Retina (tissue), 1 donor: ENCODE measurements at regions not wholly inside any gene's neighbourhood (a gene's known extent, or its start where the extent isn't known, plus 50 kb on each side); places are given as distances from the start of the nearest gene placed in this dataset.
"Not testable (repeated sequence)": the region's sequence is repeated elsewhere in the genome, so short reads cannot be mapped to it uniquely, and the experiment has no call there.

ENCODE experiments used
- DNase-seq: peaks from one replicate; pipeline ENCODE4 v3.0.0-alpha.2; 2016

GRCh38 chr16:75929046-75929445, 202.8 kb upstream of the CPHXL start:
- no peak for DNase-seq

- DNase-seq: no peak
Observed at GRCh38 chr16:75931043-75931442, 204.8 kb upstream of the CPHXL start.

GRCh38 chr16:75931970-75932369, 205.7 kb upstream of the CPHXL start:
- DNase-seq: no peak

DNA sequence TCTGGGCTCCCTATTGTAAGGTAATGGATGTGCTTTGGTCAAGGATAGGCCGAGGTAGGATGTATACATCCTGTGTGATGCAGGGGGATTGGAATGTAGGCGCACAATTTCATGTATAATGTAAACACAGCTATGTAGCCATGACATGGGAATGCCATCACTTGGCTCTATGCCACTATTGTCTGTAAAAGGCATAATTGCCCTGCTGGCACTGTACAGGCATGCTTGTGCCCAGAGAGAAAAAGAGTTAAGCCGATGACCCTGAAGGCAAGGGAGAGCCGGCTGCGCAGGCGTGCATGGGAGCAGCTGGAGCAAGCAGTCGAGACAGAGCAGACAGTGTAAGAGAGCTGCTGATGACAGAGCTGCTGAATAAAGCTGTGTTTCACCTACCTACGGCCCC, 212.5 kb upstream of the CPHXL start:
- no peak for DNase-seq

GRCh38 chr16:75942351-75942750, 216.1 kb upstream of the CPHXL start:
- DNase-seq: no peak

DNA sequence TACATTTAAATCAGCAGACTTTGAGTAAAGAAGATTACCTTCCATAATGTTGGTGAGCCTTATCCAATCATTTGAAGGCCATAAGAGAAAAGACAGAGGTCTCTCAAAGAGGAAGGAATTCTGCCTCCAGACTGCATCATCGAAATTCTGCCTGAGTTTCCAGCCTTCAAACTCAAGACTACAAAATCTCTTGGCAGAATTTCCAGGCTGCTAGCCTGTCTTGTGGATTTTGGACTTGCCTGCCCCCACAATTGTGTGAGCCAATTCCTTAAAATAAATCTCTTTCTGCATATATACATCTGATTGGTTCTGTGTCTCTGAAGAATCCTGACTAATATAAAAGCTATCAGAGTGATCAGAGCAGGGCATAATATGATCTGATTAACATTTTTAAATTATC, 216.6 kb upstream of the CPHXL start:
- no peak for DNase-seq

GRCh38 chr16:75943705-75944514, 217.6 kb upstream of the CPHXL start:
- DNase-seq: no peak

DNA sequence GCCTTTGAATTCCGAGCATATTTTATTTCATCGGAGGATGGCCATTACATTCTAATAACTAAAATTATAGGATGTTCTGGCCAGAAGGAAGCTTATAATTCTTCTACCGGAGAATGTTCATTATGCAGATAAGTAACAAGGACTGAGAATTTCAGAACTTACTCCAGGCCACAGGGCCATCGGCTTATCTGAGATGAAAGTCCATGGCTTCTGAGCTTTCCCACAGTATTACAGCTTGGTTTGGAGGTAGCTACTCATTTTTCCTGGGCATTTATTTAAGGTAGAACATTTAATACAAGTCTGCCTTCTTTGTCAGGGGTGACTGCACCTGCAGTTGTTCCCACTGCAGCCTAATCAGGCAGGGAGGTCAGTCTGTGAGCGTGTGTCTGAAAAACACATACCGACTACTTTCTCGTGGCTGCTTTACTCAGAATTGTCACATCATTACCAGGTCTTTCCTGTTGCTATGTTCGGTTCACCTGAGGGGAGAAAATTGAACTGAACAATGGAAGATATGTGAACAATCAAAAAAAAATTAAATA, 219.7 kb upstream of the CPHXL start:
- no peak for DNase-seq

DNA sequence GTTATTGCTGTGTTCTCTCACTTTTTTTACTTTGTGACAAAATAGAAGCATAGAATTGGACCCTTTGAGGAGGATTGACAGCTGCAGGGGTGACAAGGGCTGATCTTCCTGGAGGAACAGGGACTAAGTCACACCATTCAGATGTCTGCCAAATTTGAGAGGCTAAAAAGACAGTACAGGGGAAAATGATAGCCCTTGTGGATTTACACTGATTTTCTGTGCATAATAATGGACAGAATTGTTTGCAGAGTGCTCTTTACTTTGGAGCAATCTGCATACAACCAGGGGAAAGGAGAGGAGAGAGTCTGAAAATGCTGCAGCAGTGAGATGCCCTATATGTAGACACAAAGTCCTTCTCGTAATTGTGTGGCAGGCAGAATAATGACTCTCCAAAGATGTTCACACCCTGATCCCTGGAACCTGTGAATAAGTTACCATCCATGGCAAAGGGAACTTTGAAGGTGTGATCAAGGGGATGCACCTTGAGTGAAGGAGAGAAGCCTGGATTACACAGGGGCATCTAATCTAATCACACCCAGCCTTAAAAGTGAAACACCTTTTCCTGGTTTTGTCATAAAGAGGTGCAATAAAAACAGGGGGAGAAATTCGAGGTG, 221.4 kb upstream of the CPHXL start:
- DNase-seq: no peak

DNA sequence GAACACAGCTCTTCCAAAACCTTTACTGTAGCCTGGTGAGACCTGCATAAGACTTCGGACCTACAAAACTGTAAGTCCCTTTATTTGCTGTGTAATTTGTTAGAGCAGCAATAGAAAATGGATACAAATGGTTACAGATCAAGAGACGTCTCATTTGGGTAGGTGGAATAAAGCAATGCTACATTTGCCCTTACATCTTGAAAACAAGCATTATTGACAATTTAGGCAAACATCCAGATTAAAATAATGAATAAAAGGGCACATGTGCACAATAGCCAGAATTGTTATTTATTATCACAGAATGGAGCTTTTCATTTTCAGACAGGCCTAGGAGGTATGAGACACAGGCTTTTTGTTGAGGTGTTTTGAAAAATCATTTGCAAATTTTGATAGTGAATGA, 222.2 kb upstream of the CPHXL start:
- DNase-seq: no peak

DNA sequence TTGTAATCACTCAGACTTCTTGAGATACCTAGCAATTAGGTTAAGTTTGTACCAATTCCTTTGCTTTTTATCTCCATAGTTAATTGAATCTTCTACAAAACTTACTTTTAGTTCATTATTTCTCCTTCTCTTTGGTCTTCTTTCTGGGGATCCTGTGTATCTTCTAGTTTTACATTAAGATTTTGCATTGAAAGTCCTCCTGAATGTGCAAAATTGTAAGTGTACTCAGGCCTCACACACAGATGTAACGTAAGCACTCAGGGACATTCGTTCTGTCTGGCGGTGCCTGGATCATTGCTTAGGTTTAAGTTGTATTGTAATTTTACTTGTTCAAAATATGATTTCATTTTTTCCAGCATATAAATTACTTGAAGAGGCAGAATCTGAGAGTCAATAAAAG, 222.6 kb upstream of the CPHXL start:
- no peak for DNase-seq

GRCh38 chr16:75952124-75952523, 225.8 kb upstream of the CPHXL start:
- no peak for DNase-seq

GRCh38 chr16:75957870-75958269, 231.6 kb upstream of the CPHXL start:
- no peak for DNase-seq

GRCh38 chr16:75965504-75966374, 239.4 kb upstream of the CPHXL start:
- no peak for DNase-seq

DNA sequence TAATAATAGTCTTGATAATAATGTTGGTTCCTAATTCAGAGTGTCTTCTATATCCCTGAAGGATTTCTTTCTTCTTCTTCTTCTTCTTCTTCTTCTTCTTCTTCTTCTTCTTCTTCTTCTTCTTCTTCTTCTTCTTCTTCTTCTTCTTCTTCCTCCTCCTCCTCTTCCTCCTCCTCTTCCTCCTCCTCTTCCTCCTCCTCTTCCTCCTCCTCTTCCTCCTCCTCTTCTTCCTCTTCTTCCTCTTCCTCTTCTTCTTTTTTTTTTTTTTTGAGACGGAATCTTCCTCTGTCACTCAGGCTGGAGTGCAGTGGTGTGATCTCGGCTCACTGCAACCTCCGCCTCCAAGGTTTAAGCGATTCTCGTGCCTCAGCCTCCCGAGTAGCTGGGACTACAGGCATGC, 242.8 kb upstream of the CPHXL start:
- DNase-seq: not testable (repeated sequence)

GRCh38 chr16:75971334-75971733, 245.0 kb upstream of the CPHXL start:
- no peak for DNase-seq

DNA sequence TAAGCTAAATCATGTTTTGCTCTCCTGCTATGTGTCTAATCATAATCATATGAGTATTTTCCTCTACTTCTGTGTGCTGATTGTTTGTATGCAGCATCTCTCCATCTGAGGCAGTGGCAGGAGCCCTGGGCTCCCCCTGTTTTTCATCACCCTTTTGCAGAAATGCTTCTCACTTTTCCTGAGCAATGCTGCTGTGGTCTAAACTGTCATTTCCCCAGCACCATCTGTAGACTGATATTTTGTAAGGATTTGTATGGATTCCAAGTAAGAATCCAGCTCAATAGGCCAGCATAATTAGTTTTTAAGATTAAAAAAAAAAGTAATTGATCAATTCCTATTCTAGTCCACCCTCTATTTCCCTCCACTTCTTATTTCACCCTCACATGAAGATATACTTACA, 257.0 kb upstream of the CPHXL start:
- DNase-seq: no peak

GRCh38 chr16:75983741-75984381, 257.6 kb upstream of the CPHXL start:
- DNase-seq: no peak

GRCh38 chr16:75987323-75987722, 261.0 kb upstream of the CPHXL start:
- DNase-seq: no peak

- no peak for DNase-seq
Observed at GRCh38 chr16:75996491-75996890, 270.2 kb upstream of the CPHXL start.

GRCh38 chr16:75997606-75998005, 271.3 kb upstream of the CPHXL start:
- DNase-seq: no peak

DNA sequence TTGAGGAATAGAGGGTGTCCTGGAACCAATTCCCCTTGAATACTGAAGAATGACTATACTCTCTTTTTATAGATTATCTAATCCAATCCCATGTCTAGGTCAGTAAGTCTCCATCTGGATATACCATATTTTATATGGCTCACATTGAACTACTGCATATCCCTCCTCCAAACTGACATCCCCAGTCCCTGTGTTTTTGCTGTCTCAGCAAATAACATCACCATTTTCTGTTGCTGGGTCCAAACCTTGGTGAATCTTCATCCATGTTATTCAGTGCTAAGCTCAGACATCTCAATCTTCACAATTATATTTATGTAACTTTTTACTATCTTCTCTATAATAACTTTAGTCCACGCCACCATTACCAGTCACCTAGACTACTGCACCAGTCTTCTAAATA, 269.6 kb upstream of the CNTNAP4 start:
- no peak for DNase-seq

DNA sequence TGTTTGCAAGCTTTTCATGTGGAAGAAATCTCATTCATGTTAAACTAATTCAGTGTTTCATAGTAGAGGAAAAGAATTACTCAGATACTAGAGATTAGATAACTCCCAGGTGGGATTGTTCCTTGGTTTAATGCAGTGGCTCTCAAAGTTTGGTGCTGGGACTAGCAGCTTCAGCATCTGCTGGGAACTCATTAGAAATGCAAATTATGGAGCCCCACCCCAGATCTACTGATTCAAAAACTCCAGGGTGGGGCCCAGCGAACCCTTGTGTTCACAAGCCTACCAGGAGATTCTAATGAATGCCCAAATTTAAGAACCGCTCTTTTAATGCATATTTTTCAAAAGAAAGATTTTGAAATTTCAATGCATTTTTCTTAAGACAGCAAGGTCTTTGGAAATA, 253.4 kb upstream of the CNTNAP4 start:
- no peak for DNase-seq
